H9 (cell line): ENCODE measurements at regions not wholly inside any gene's neighbourhood (a gene's known extent, or its start where the extent isn't known, plus 50 kb on each side); places are given as distances from the start of the nearest gene placed in this dataset.

ENCODE experiments used
- DNase-seq: peaks from one replicate; pipeline ENCODE4 v3.0.0-alpha.2; 2017
- H2AFZ ChIP-seq: one replicate; pipeline ENCODE4 v1.6.1; 2013; ENCODE audit warnings: mild to moderate bottlenecking, low read length, control low read depth, moderate library complexity
- H2AK5ac ChIP-seq: 2 replicates; pipeline ENCODE4 v1.6.1; 2013; ENCODE audit warnings: low read length, control low read depth, mixed read lengths; ENCODE audit not compliant: insufficient read length
- H2BK120ac ChIP-seq: one replicate; pipeline ENCODE4 v1.6.1; 2013; ENCODE audit warnings: low read depth, mild to moderate bottlenecking, low read length, control low read depth, inconsistent platforms; ENCODE audit not compliant: poor library complexity, severe bottlenecking
- H2BK12ac ChIP-seq: 2 replicates; pipeline ENCODE4 v1.6.1; 2013; ENCODE audit warnings: low read length, control low read depth, mixed read lengths, low read depth; ENCODE audit not compliant: insufficient read length
- H2BK15ac ChIP-seq: 2 replicates; pipeline ENCODE4 v1.6.1; 2013; ENCODE audit warnings: low read depth, low read length, control low read depth
- H2BK20ac ChIP-seq: one replicate; pipeline ENCODE4 v1.6.1; 2013; ENCODE audit warnings: low read depth, mild to moderate bottlenecking, low read length, control low read depth, inconsistent platforms; ENCODE audit not compliant: poor library complexity, severe bottlenecking
- H2BK5ac ChIP-seq: 2 replicates; pipeline ENCODE4 v1.6.1; 2013; ENCODE audit warnings: low read length, control low read depth, mixed read lengths; ENCODE audit not compliant: insufficient read length
- H3K14ac ChIP-seq: 2 replicates; pipeline ENCODE4 v1.6.1; 2013; ENCODE audit warnings: low read length, control low read depth; ENCODE audit not compliant: insufficient read depth
- H3K18ac ChIP-seq: 2 replicates; pipeline ENCODE4 v1.6.1; 2013; ENCODE audit warnings: low read depth, mild to moderate bottlenecking, mixed read lengths, low read length, control low read depth; ENCODE audit not compliant: insufficient read length
- H3K23ac ChIP-seq: 2 replicates; pipeline ENCODE4 v1.6.1; 2013; ENCODE audit warnings: low read length, control low read depth, mixed read lengths, low read depth; ENCODE audit not compliant: insufficient read length
- H3K23me2 ChIP-seq: 2 replicates; pipeline ENCODE4 v1.6.1; 2013; ENCODE audit warnings: low read depth, mild to moderate bottlenecking, mixed read lengths, low read length, control low read depth; ENCODE audit not compliant: insufficient read length, poor library complexity, severe bottlenecking
- H3K27ac ChIP-seq: 2 replicates; pipeline ENCODE4 v1.5.1; 2013; ENCODE audit warnings: low read length, control low read depth, mixed read lengths, low read depth; ENCODE audit not compliant: insufficient read length
- H3K27me3 ChIP-seq: 2 replicates; pipeline ENCODE4 v1.6.1; 2013; ENCODE audit warnings: low read length, control low read depth, inconsistent platforms; ENCODE audit not compliant: insufficient read depth
- H3K4ac ChIP-seq: 2 replicates; pipeline ENCODE4 v1.6.1; 2013; ENCODE audit warnings: low read depth, mild to moderate bottlenecking, control low read depth, inconsistent platforms, low read length, moderate library complexity
- H3K4me1 ChIP-seq: 2 replicates; pipeline ENCODE4 v1.6.1; 2013; ENCODE audit warnings: low read length, control low read depth, inconsistent platforms; ENCODE audit not compliant: insufficient read depth
- H3K4me2 ChIP-seq: 2 replicates; pipeline ENCODE4 v1.6.1; 2013; ENCODE audit warnings: low read length, control low read depth, mixed read lengths; ENCODE audit not compliant: insufficient read length, insufficient read depth
- H3K56ac ChIP-seq: 2 replicates; pipeline ENCODE4 v1.6.1; 2013; ENCODE audit warnings: low read depth, mild to moderate bottlenecking, mixed read lengths, low read length, control low read depth; ENCODE audit not compliant: insufficient read length
- H3K79me1 ChIP-seq: 2 replicates; pipeline ENCODE4 v1.6.1; 2013; ENCODE audit warnings: low read depth, mild to moderate bottlenecking, moderate library complexity, low read length, control low read depth, inconsistent platforms; ENCODE audit not compliant: insufficient read depth, poor library complexity, severe bottlenecking
- H3K79me2 ChIP-seq: 2 replicates; pipeline ENCODE4 v1.6.1; 2013; ENCODE audit warnings: low read length, control low read depth, inconsistent platforms; ENCODE audit not compliant: insufficient read depth
- H3K9ac ChIP-seq: 2 replicates; pipeline ENCODE4 v1.6.1; 2013; ENCODE audit warnings: low read length, control low read depth, mixed read lengths; ENCODE audit not compliant: insufficient read length; ENCODE audit errors: extremely low read depth
- H3K9me3 ChIP-seq: one replicate; pipeline ENCODE4 v1.6.1; 2013; ENCODE audit warnings: low read depth, low read length, inconsistent platforms; ENCODE audit not compliant: control insufficient read depth
- H3T11ph ChIP-seq: one replicate; pipeline ENCODE4 v1.6.1; 2013; ENCODE audit warnings: mild to moderate bottlenecking, low read length, control low read depth, inconsistent platforms
- H4K20me1 ChIP-seq: one replicate; pipeline ENCODE4 v1.6.1; 2013; ENCODE audit not compliant: control insufficient read depth, insufficient read length, insufficient read depth
- H4K5ac ChIP-seq: 2 replicates; pipeline ENCODE4 v1.6.1; 2013; ENCODE audit warnings: low read depth, mild to moderate bottlenecking, mixed read lengths, low read length, control low read depth; ENCODE audit not compliant: insufficient read length
- H4K8ac ChIP-seq: replicated peaks from 2 replicates; pipeline ENCODE4 v1.6.1; 2013; ENCODE audit warnings: low read length, control low read depth, mixed read lengths, low read depth; ENCODE audit not compliant: insufficient read length
- H4K91ac ChIP-seq: 2 replicates; pipeline ENCODE4 v1.6.1; 2013; ENCODE audit warnings: low read depth, mild to moderate bottlenecking, moderate library complexity, mixed read lengths, low read length, control low read depth; ENCODE audit not compliant: insufficient read length
- H3K27ac Mint-ChIP-seq, 3 experiments: 2 replicates in 2 of 3; 3 replicates in 1 of 3; pipeline ENCODE4 v1.8.0; 2020 to 2021; ENCODE audit warnings: mixed read lengths in 3 of 3, mild to moderate bottlenecking in 1 of 3, moderate library complexity in 1 of 3
- H3K27me3 Mint-ChIP-seq: 2 replicates; pipeline ENCODE4 v1.8.0; 2021; ENCODE audit warnings: low read depth, mild to moderate bottlenecking, moderate library complexity, mixed read lengths
- H3K36me3 Mint-ChIP-seq, 3 experiments: 2 replicates in 2 of 3; 3 replicates in 1 of 3; pipeline ENCODE4 v1.8.0; 2020 to 2021; ENCODE audit warnings: low read depth in 3 of 3, mixed read lengths in 3 of 3; ENCODE audit not compliant: insufficient read depth in 1 of 3
- H3K4me1 Mint-ChIP-seq, 2 experiments: 2 replicates each; pipeline ENCODE4 v1.8.0; 2020; ENCODE audit warnings: mixed read lengths in 2 of 2
- H3K4me3 Mint-ChIP-seq, 2 experiments: 2 replicates in 1 of 2; 3 replicates in 1 of 2; pipeline ENCODE4 v1.8.0; 2020 to 2021; ENCODE audit warnings: mild to moderate bottlenecking in 2 of 2, mixed read lengths in 2 of 2, moderate library complexity in 1 of 2
- H3K9me3 Mint-ChIP-seq, 2 experiments: 2 replicates in 1 of 2; 3 replicates in 1 of 2; pipeline ENCODE4 v1.8.0; 2020; ENCODE audit warnings: mild to moderate bottlenecking in 2 of 2, mixed read lengths in 2 of 2, moderate library complexity in 1 of 2
- CTCF ChIP-seq: fragments of 200-600 bp; sonication (generic); conservative IDR thresholded peaks from 3 replicates; pipeline ENCODE4 v1.8.0; 2021; ENCODE audit warnings: antibody characterized with exemption, mild to moderate bottlenecking
- whole genome bisulfite sequencing: extraction: QIAGEN DNeasy Blood & Tissue Kit; methylation state at CpG from one replicate; pipeline ENCODE4 v1.1.7; 2013; ENCODE audit warnings: missing lambda C conversion rate, low lambda C conversion rate, mixed read lengths; ENCODE audit not compliant: insufficient read length; ENCODE audit errors: extremely low coverage; 5-methylcytosine and 5-hydroxymethylcytosine counted together

GRCh38 chr6:150705392-150705791, 105.7 kb downstream of the PLEKHG1 start:
- no peak overlapping the region for H3K23ac ChIP-seq
- no peak overlapping the region for H2AK5ac ChIP-seq
- no peaks in the 10 kb centered on the region for H4K20me1 ChIP-seq
- H3K56ac ChIP-seq = no peak overlapping the region
- no peaks in the 10 kb centered on the region for H3K9me3 ChIP-seq
- no peak overlapping the region for H3K14ac ChIP-seq
- no peaks in the 10 kb centered on the region for H3K27me3 ChIP-seq
- TF ChIP-seq CTCF = no peak
- Mint-ChIP-seq H3K4me1 (peaks cover 9 to 16% of the 10 kb centered on the region in 2 experiments), H3K36me3 (no peaks in the 10 kb centered on the region), H3K27ac (peak overlapping the region in 1 of 3 experiments; percentile 38; a peak in 2 of 7 replicates), H3K9me3 (no peaks in the 10 kb centered on the region), H3K4me3 (no peak overlapping the region), H3K27me3 (no peaks in the 10 kb centered on the region; the same call in none of the 2 replicates)
- H2BK20ac ChIP-seq = no peak overlapping the region
- no peak overlapping the region for H2AFZ ChIP-seq
- no peak overlapping the region for H2BK5ac ChIP-seq
- H2BK15ac ChIP-seq = no peak overlapping the region
- no peak overlapping the region for H4K8ac ChIP-seq
- H2BK120ac ChIP-seq = no peak overlapping the region
- no peak overlapping the region for H4K91ac ChIP-seq
- WGBS = no CpG with 5 or more reads among the region's 9 CpGs
- H3K4me2 ChIP-seq = no peak overlapping the region
- H3T11ph ChIP-seq = no peak overlapping the region
- H3K18ac ChIP-seq = no peak overlapping the region
- DNase-seq = no peak
- H3K4me1 ChIP-seq = no peaks in the 10 kb centered on the region
- no peak overlapping the region for H3K4ac ChIP-seq
- H3K79me1 ChIP-seq = no peaks in the 10 kb centered on the region
- H3K27ac ChIP-seq = no peak overlapping the region
- no peaks in the 10 kb centered on the region for H3K79me2 ChIP-seq
- H2BK12ac ChIP-seq = no peak overlapping the region
- H3K23me2 ChIP-seq = no peaks in the 10 kb centered on the region
- H3K9ac ChIP-seq = no peak overlapping the region
- H4K5ac ChIP-seq = no peak overlapping the region
